ENCODE measurements at regions not wholly inside any gene's neighbourhood (a gene's known extent, or its start where the extent isn't known, plus 50 kb on each side); places are given as distances from the start of the nearest gene placed in this dataset.

- H4K20me1 ChIP-seq (replicated peaks; ENCODE audit: control insufficient read depth, extremely low read depth, insufficient read depth, low read length): no peaks in the 10 kb centered on the region
- H3K79me2 ChIP-seq (ENCODE audit: control insufficient read depth, insufficient read depth, low read length): no peaks in the 10 kb centered on the region
- H3K9me3 ChIP-seq (replicated peaks; ENCODE audit: control insufficient read depth, insufficient read depth, low read length): no peaks in the 10 kb centered on the region
- dilution Hi-C loops (cut with MboI; ENCODE audit: extremely low pct_ligation_motif_present, low sequenced_read_pairs): no loop called here
- no TSS peak for BruUV-seq (replicated peaks)
- TF ChIP-seq EZH2 (IDR thresholded peaks at IDR 0.05; ENCODE audit: borderline replicate concordance, low read depth, low read length, severe bottlenecking): no peak
- no peak for TF ChIP-seq MYC (IDR thresholded peaks at IDR 0.05; ENCODE audit: low read depth, low read length)
- DNase-seq (ENCODE audit: low read depth, low spot score): no peak
- no peaks in the 10 kb centered on the region for H3K27me3 ChIP-seq (ENCODE audit: control insufficient read depth in 2 of 2, insufficient read depth in 2 of 2, low read length in 2 of 2)
- ChIA-PET POLR2A (no interaction called here), CTCF (no interaction called here)
- no peak overlapping the region for H3K27ac ChIP-seq (ENCODE audit: insufficient read depth, low read depth, low read length)
- H3K4me3 ChIP-seq (replicated peaks in 1 of 3; ENCODE audit: insufficient read depth in 1 of 3, low read depth in 1 of 3, low read length in 3 of 3): no peak overlapping the region
- no peak overlapping the region for H3K4me2 ChIP-seq (ENCODE audit: insufficient read depth, low read length)
- H3K9me1 ChIP-seq (replicated peaks; ENCODE audit: control insufficient read depth, extremely low read depth, insufficient read depth, low read length): no peaks in the 10 kb centered on the region
- FAIRE-seq: no peak
- H3K4me1 ChIP-seq (ENCODE audit: control insufficient read depth, extremely low read depth, insufficient read depth, low read length): no peaks in the 10 kb centered on the region
- H3K9ac ChIP-seq (replicated peaks; ENCODE audit: extremely low read depth, insufficient read depth, low read length): no peak overlapping the region
- no peak overlapping the region for H2AFZ ChIP-seq (ENCODE audit: low read depth, low read length)
- no peaks in the 10 kb centered on the region for H3K36me3 ChIP-seq (ENCODE audit: control insufficient read depth in 2 of 2, extremely low read depth in 1 of 2, insufficient read depth in 2 of 2, low read length in 2 of 2)
- intact Hi-C loops (cut with micrococcal nuclease): no loop called here
Measured at GRCh38 chr9:111180811-111181210, 142.5 kb upstream of the LPAR1 start.

GRCh38 chr9:111179577-111179976 is 141.3 kb upstream of the LPAR1 start:
- ChIA-PET CTCF (no interaction called here), POLR2A (no interaction called here)
- Histone ChIP-seq H3K4me1 (ENCODE audit: control insufficient read depth, extremely low read depth, insufficient read depth, low read length) (no peaks in the 10 kb centered on the region), H3K9ac (replicated peaks; ENCODE audit: extremely low read depth, insufficient read depth, low read length) (no peak overlapping the region), H2AFZ (ENCODE audit: low read depth, low read length) (no peak overlapping the region), H3K4me2 (ENCODE audit: insufficient read depth, low read length) (no peak overlapping the region), H3K36me3 (ENCODE audit: control insufficient read depth in 2 of 2, extremely low read depth in 1 of 2, insufficient read depth in 2 of 2, low read length in 2 of 2) (no peaks in the 10 kb centered on the region), H3K9me3 (replicated peaks; ENCODE audit: control insufficient read depth, insufficient read depth, low read length) (no peaks in the 10 kb centered on the region), H3K79me2 (ENCODE audit: control insufficient read depth, insufficient read depth, low read length) (no peaks in the 10 kb centered on the region), H3K27ac (ENCODE audit: insufficient read depth, low read depth, low read length) (no peak overlapping the region), H3K9me1 (replicated peaks; ENCODE audit: control insufficient read depth, extremely low read depth, insufficient read depth, low read length) (no peaks in the 10 kb centered on the region), H3K4me3 (replicated peaks in 1 of 3; ENCODE audit: insufficient read depth in 1 of 3, low read depth in 1 of 3, low read length in 3 of 3) (no peak overlapping the region), H3K27me3 (ENCODE audit: control insufficient read depth in 2 of 2, insufficient read depth in 2 of 2, low read length in 2 of 2) (no peaks in the 10 kb centered on the region), H4K20me1 (replicated peaks; ENCODE audit: control insufficient read depth, extremely low read depth, insufficient read depth, low read length) (no peaks in the 10 kb centered on the region)
- intact Hi-C loops (cut with micrococcal nuclease) (no loop called here), dilution Hi-C loops (cut with MboI; ENCODE audit: extremely low pct_ligation_motif_present, low sequenced_read_pairs) (no loop called here)
- BruUV-seq (replicated peaks): no TSS peak
- TF ChIP-seq MYC (IDR thresholded peaks at IDR 0.05; ENCODE audit: low read depth, low read length) (no peak), FOS (IDR thresholded peaks at IDR 0.05; ENCODE audit: borderline replicate concordance, insufficient read depth, low read length) (no peak), EZH2 (IDR thresholded peaks at IDR 0.05; ENCODE audit: borderline replicate concordance, low read depth, low read length, severe bottlenecking) (no peak), MAX (IDR thresholded peaks at IDR 0.05; ENCODE audit: insufficient read depth, insufficient read length) (no peak), CTCF (IDR thresholded peaks at IDR 0.05; ENCODE audit: extremely low read depth in 1 of 2, insufficient read depth in 1 of 2, low read depth in 1 of 2, low read length in 2 of 2) (no peak), JUN (IDR thresholded peaks at IDR 0.05; ENCODE audit: borderline replicate concordance, insufficient read depth, insufficient read length, low read depth) (no peak), POLR2AphosphoS5 (IDR thresholded peaks at IDR 0.05; ENCODE audit: insufficient read depth, low read depth, low read length) (no peak), POLR2A (IDR thresholded peaks at IDR 0.05; ENCODE audit: low read depth, low read length) (no peak), GATA2 (IDR thresholded peaks at IDR 0.05; ENCODE audit: insufficient read depth, insufficient read length, low read depth, low read length) (no peak)
- DNase-seq (ENCODE audit: low read depth, low spot score) (no peak), FAIRE-seq (no peak)

Measured in endothelial cell of umbilical vein (primary cell).